Daoy (cell line): ENCODE measurements at regions not wholly inside any gene's neighbourhood (a gene's known extent, or its start where the extent isn't known, plus 50 kb on each side); places are given as distances from the start of the nearest gene placed in this dataset.

ENCODE experiments used
- DNase-seq: peaks from one replicate; pipeline ENCODE4 v3.0.0-alpha.2; 2015; ENCODE audit warnings: low read depth

DNA sequence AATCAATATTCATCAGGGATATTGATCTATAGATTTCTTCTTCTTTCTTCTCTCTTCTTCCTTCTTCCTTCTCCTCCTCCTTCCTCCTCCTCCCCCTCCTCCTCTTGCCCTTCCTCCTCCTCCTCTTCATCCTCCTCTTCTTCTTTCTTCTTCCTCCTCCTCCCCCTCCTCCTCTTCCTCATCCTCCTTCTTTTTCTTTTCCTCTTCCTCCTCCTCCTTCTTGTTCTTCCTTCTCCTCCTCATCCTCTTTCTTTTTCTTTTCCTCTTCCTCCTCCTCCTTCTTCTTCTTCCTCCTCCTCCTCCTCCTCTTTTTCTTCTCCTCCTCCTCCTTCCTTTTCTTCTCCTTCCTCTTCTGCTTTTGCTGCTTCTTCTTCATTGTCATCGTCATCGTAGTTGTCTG lies 52.4 kb upstream of the SERINC1 start:
- DNase-seq, result no peak

DNA sequence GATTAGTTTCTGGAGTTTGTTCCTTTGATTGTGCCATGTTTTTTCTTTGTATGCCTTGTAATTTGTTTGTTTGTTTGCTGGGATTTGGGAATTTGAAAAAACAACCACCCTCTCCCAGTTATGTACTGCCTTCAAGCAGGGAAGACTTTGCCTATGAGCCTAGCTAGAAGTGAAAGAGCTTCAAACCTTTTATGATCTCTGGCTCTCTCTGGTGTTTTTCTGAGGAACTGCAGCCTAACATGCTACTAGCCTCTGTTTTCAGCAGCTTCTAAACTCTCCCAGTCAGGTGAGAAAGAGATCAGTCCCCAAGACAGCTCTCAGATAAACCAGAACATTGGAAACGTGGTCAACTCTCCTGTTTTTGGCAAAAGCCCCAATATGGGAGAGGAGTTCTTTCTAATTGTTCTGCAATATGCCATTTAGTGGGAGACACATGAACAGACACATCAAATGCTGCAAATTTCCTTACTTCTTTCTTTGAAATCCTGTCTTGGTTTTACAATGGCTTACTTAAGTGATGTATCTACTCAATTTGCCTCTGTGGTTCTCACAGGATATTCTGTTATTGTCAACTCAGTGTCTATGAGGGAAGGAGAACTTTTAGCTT lies 58.9 kb upstream of the SERINC1 start:
- DNase-seq, result peak; percentile 44

DNA sequence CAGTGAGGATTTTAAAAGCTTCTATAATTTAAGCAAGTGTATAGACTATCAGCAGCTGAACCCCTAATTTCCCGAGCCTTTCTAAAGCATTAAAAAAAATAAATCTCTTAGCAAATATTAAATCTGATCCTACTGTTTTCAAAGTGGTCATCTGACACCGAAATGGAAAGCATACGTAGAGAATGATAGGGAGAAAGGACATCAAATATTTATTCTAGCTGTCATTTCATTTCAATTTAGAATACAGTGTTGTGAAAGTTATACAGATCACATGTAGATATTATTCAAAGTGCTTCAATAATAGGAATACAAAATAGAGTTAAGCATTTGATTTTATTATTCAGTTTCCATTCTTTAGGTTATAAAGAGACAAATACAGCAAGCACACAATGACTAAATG lies 61.9 kb upstream of the PKIB start:
- no peak for DNase-seq

DNA sequence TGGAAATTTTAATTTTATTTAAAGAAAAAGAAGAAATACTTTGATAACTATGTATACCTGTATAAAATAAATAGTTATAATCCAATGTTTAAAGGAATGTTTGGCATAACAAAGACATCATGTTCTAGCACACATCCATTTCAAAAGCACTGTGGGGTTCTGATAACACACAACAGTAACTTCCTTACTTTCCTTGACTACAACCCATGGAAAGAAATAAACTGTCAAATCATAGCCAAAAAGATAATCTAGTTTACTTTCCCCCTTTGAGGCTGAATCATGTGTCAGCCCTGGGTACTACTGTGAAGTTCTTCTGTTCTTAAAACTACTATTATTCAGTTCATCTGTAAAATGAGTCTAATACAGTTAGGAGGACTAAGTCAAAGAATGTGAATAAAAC lies 61.4 kb upstream of the PKIB start:
- no peak for DNase-seq

DNA sequence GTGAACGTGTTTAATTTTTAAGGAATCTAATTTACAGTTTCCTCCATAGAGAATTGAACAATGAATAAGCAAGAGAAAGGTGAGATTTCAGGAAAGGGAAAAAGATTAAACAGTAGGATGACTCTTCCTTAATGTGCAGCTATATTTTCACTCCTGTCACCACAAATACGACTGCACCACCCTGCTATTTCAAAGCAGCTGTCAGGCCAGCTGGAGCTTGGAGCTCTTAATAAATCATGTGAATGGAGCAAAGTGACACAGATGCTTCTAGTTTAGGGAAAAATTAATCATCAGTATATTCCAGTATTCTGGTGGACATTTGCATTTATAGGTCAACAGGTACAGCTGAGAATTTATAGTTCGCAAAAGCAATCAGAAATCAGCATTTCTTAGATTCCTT lies 56.5 kb upstream of the PKIB start:
- DNase-seq, result no peak

DNA sequence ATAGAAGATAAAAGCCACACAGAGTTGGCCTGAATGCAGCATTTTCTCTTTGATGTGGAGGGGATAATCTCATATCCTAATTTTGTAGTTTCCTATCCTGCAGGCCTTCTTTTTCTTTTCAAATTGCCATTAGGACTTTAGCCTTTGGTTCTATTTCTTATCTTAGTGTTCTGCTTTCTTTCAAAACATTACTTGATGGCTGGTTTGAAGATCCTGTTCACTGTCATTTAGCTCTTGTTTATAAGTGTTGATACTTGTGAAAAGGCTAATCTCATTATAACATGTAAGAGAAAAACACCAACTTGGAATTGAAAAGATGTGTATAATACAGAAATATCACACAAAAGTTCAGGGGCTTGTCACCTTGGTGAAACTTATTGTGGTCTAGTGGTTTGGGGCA lies 54.6 kb upstream of the PKIB start:
- DNase-seq, result no peak

DNA sequence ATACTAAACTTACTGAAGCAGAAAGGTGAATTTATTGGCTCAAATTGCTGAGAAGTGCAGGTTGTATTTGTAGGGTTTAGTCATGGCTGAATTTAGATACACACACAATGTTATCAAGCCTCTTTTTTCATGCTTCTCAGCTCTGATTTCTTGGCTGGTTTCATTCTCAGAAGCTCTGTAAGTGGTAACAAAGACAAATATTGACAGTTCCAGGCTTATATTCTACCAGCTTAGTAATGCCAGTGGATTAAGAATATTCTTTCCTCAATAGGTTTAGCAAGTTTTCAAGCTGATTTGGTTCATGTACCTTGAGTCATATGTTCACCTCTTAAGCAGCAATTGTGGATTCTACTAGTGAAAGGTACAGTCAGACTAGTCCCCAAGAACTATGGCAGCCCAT lies 52.1 kb upstream of the PKIB start:
- DNase-seq, result no peak
